Adrenal gland (tissue), 9 donors: ENCODE measurements at regions not wholly inside any gene's neighbourhood (a gene's known extent, or its start where the extent isn't known, plus 50 kb on each side); places are given as distances from the start of the nearest gene placed in this dataset.
A peak's percentile ranks its signal among the peaks of the same experiment; 100 is the strongest.
"Not testable (repeated sequence)": the region's sequence is repeated elsewhere in the genome, so short reads cannot be mapped to it uniquely, and the experiment has no call there.

Experiments used
- DNase-seq, 7 donors: peaks; one replicate each; pipeline ENCODE4 v3.0.0-alpha.2; 2019 to 2020
- H3K27ac ChIP-seq, 5 donors: fragments of 200-600 bp; sonication (generic) in 4 of 5; 1 replicate in 3 of 5; 2 replicates in 2 of 5; pipeline versions ENCODE4 v1.5.1 to v1.8.0; 2016 to 2020; ENCODE audit warnings: mild to moderate bottlenecking in 1 of 5
- H3K27me3 ChIP-seq: fragments of 200-600 bp; 2 replicates; pipeline ENCODE4 v1.8.0; 2021
- H3K36me3 ChIP-seq, 2 donors: fragments of 200-600 bp; replicated peaks in 1 of 2; 1 replicate in 1 of 2; 2 replicates in 1 of 2; pipeline versions ENCODE4 v1.5.1 to v1.8.0; 2018 to 2022
- H3K4me1 ChIP-seq, 2 donors: fragments of 200-600 bp; replicated peaks in 1 of 2; 1 replicate in 1 of 2; 2 replicates in 1 of 2; pipeline versions ENCODE4 v1.5.1 to v1.8.0; 2018 to 2021
- H3K4me3 ChIP-seq, 4 donors: fragments of 200-600 bp; sonication (generic) in 3 of 4; one replicate each; pipeline ENCODE4 v1.5.1; 2016 to 2018
- H3K9me3 ChIP-seq, 3 donors: fragments of 200-600 bp; sonication (generic) in 1 of 3; replicated peaks in 1 of 3; 1 replicate in 2 of 3; 2 replicates in 1 of 3; pipeline versions ENCODE4 v1.5.1 to v1.8.0; 2016 to 2021
- POLR2A ChIP-seq, 2 donors: fragments of 450-650 bp; IDR thresholded peaks; one replicate each; pipeline ENCODE4 v1.6.1; 2017; ENCODE audit warnings: antibody characterized with exemption in 2 of 2, mild to moderate bottlenecking in 2 of 2, moderate library complexity in 1 of 2
- WGBS, 4 donors: extraction: QIAGEN DNeasy Blood & Tissue Kit in 2 of 4; methylation state at CpG; one replicate each; pipeline versions ENCODE4 v1.1.5 to v1.1.7; 2013 to 2017; 5-methylcytosine and 5-hydroxymethylcytosine counted together
- intact Hi-C, 2 donors: fragments of 100-400 bp; cut with DNase I; formaldehyde crosslinking; loops; one replicate each; pipeline versions ENCODE4 v1.14.1 to v1.15.0; 2022 to 2023
- TF ChIP-seq, protein P1 (sequence below), 6 experiments: fragments of 450-650 bp in 4 of 6; fragments of 200-600 bp in 2 of 6; sonication (generic) in 1 of 6; IDR thresholded peaks; 1 replicate in 5 of 6; 2 replicates in 1 of 6; pipeline versions ENCODE4 v1.5.1 to v1.8.0; 2016 to 2021; ENCODE audit warnings: antibody characterized with exemption in 6 of 6, mild to moderate bottlenecking in 2 of 6, moderate library complexity in 1 of 6
- donor health status: healthy with polysubstance abuse.
- donor health status: Bipolar disorder and iron deficiency.
- donor health status: DM: yes; HTN: yes; CAD: no.
- donor health status: DM: no; HTN: no; CAD: no.
- donor health status: DM: no; HTN: no; CAD: no.

DNA sequence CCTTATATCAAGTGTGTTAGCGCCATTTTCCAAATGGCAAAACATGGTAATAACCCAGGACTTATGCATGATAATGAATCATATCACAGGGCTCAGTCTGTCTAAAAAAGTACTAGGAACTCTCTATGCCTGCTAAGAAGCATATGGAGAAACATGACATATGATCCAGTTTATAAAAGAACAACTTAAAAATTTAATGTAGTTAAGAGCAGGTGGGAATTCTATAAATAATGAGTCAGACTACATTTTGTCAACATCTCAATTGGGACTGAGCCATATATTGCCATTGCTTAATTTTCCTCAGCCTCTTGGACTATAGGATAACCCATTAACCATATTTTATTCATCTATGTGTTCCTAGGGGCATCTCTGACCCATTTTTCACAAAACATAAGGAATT, 360.4 kb upstream of the AGA start:
- Histone ChIP-seq H3K4me3 (no peak overlapping the region), H3K36me3 (no peaks in the 10 kb centered on the region), H3K27ac (no peak overlapping the region), H3K4me1 (no peaks in the 10 kb centered on the region), H3K27me3 (no peaks in the 10 kb centered on the region), H3K9me3 (no peaks in the 10 kb centered on the region)
- TF ChIP-seq POLR2A (IDR thresholded peaks at IDR 0.05) = no peak
- TF ChIP-seq, protein P1, sequence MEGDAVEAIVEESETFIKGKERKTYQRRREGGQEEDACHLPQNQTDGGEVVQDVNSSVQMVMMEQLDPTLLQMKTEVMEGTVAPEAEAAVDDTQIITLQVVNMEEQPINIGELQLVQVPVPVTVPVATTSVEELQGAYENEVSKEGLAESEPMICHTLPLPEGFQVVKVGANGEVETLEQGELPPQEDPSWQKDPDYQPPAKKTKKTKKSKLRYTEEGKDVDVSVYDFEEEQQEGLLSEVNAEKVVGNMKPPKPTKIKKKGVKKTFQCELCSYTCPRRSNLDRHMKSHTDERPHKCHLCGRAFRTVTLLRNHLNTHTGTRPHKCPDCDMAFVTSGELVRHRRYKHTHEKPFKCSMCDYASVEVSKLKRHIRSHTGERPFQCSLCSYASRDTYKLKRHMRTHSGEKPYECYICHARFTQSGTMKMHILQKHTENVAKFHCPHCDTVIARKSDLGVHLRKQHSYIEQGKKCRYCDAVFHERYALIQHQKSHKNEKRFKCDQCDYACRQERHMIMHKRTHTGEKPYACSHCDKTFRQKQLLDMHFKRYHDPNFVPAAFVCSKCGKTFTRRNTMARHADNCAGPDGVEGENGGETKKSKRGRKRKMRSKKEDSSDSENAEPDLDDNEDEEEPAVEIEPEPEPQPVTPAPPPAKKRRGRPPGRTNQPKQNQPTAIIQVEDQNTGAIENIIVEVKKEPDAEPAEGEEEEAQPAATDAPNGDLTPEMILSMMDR (IDR thresholded peaks at IDR 0.05) = no peak
- DNase-seq = no peak
- 80 to 91% (median 85%) methylated on average over 1 of the region's 1 CpG for WGBS, 4 donors
- intact Hi-C loops = no loop called here

DNA sequence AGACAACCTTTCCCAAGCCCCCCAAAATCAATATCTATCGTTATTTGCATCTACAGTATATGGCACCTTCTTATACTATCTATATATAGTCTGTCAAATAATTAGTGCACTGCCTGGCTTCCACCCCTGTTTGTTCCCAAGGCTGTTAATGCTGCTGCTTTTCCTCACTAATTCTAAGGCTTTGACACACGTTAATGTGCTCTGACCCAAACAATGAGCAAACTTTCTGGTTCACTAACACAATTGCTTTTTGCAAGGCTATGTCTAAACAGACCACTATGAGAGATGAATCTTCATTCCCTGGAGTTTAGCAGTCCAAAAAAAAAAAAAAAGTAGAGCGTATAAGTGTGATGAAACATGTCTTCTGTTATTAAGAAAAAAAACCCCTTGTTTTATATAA, 360.9 kb upstream of the AGA start:
- Histone ChIP-seq H3K4me3 (no peak overlapping the region), H3K27me3 (no peaks in the 10 kb centered on the region), H3K36me3 (no peaks in the 10 kb centered on the region), H3K27ac (no peak overlapping the region), H3K4me1 (no peaks in the 10 kb centered on the region), H3K9me3 (no peaks in the 10 kb centered on the region)
- 47 to 59% (median 51%) methylated on average over 3 of the region's 3 CpGs for WGBS, 4 donors
- DNase-seq = no peak
- TF ChIP-seq POLR2A (IDR thresholded peaks at IDR 0.05) = no peak
- TF ChIP-seq, protein P1 (IDR thresholded peaks at IDR 0.05) = no peak
- intact Hi-C loops = no loop called here

DNA sequence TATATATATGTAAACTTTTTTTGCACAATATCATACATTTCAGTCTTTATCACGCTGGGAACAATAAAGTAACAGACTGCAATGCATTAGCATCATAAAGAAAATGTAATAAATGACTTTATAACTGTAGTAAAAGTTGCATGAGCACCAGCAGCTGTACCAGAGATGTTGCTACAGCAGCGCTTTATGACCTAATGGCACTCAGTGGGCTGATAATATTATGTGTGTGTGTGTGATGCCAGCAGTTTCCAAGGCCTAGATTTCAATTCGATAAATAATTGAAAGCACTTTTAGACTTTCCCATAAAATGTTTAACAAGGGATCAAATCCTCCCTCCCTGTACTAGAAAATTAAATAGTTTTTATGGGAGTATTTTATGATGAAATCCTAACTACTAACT, 367.6 kb upstream of the AGA start:
- Histone ChIP-seq H3K27ac (no peak overlapping the region), H3K4me3 (no peak overlapping the region), H3K36me3 (no peaks in the 10 kb centered on the region), H3K9me3 (no peaks in the 10 kb centered on the region), H3K4me1 (no peaks in the 10 kb centered on the region), H3K27me3 (no peaks in the 10 kb centered on the region)
- DNase-seq = no peak
- WGBS, 4 donors = 76 to 81% (median 78%) methylated on average over 3 of the region's 3 CpGs
- intact Hi-C loops = no loop called here
- no peak for TF ChIP-seq POLR2A (IDR thresholded peaks at IDR 0.05)
- TF ChIP-seq, protein P1 (IDR thresholded peaks at IDR 0.05) = no peak

DNA sequence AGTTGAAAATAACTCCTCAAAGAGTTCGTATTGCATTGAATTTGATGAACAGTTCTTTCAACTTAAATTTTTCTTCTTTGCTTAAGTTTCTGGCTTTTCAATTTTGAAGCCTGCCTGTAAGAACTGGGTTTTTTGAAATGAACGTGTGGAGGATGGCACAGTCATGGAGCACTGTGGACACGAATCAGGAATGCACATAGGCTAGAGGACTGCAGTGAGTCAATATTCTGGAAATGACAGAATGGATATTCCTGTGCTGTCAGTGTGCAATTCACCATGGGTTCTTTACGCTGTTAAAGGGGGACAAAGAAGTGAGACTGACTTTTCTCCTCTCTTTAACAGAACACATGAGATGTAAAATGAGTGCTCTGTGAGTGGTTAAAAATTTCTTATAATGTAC, 368.0 kb upstream of the AGA start:
- Histone ChIP-seq H3K4me3 (no peak overlapping the region), H3K27me3 (no peaks in the 10 kb centered on the region), H3K9me3 (no peaks in the 10 kb centered on the region), H3K27ac (no peak overlapping the region), H3K4me1 (no peaks in the 10 kb centered on the region), H3K36me3 (no peaks in the 10 kb centered on the region)
- intact Hi-C loops = no loop called here
- 68 to 77% (median 70%) methylated on average over 4 of the region's 4 CpGs for WGBS, 4 donors
- DNase-seq = no peak
- TF ChIP-seq, protein P1 (IDR thresholded peaks at IDR 0.05) = no peak
- TF ChIP-seq POLR2A (IDR thresholded peaks at IDR 0.05) = no peak

DNA sequence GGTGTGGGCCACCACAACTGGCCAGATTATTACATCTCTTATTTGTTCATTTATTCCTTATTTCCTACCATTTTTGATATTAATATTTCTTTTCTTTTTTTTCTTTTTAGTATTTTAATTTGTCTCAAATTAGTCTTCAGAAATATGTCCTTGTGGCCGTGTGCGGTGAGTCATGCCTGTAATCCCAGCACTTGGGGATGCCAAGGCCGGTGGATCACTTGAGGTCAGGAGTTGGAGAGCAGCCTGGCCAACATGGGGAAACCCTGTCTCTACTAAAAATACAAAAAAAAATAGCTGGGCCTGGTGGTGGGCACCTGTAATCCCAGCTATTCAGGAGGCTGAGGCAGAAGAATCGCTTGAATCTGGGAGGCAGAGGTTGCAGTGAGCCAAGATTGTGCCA, 376.2 kb upstream of the AGA start:
- H3K9me3 ChIP-seq, H3K4me1 ChIP-seq, H3K27me3 ChIP-seq, H3K4me3 ChIP-seq, intact Hi-C loops, H3K27ac ChIP-seq, H3K36me3 ChIP-seq: not testable (repeated sequence)
- DNase-seq = peak; percentile 22 to 61 (median 43)
- WGBS, 4 donors = 45 to 57% (median 50%) methylated on average over 4 of the region's 4 CpGs
